ENCODE measurements at regions not wholly inside any gene's neighbourhood (a gene's known extent, or its start where the extent isn't known, plus 50 kb on each side); places are given as distances from the start of the nearest gene placed in this dataset.

DNA sequence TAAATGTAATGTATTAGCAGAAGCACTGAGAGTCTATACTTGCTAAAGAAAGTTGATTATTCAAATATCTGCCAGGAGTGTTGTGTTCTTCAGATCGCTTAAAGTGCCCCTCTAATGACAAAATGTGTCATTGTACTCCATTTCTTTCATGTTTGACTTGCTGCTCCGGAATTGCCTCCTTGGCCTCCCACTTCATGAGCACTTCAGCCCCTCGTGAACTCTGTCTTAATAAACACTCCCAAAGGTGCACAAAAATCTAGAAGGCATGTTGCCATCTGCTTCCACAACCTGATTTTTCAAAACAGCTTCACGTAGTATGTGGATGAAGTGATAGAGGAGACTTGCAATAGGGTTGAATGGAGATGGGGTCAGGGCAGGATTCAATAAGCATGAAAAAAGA lies 396.1 kb downstream of the TDRD15 start:
- TF ChIP-seq, protein P1, sequence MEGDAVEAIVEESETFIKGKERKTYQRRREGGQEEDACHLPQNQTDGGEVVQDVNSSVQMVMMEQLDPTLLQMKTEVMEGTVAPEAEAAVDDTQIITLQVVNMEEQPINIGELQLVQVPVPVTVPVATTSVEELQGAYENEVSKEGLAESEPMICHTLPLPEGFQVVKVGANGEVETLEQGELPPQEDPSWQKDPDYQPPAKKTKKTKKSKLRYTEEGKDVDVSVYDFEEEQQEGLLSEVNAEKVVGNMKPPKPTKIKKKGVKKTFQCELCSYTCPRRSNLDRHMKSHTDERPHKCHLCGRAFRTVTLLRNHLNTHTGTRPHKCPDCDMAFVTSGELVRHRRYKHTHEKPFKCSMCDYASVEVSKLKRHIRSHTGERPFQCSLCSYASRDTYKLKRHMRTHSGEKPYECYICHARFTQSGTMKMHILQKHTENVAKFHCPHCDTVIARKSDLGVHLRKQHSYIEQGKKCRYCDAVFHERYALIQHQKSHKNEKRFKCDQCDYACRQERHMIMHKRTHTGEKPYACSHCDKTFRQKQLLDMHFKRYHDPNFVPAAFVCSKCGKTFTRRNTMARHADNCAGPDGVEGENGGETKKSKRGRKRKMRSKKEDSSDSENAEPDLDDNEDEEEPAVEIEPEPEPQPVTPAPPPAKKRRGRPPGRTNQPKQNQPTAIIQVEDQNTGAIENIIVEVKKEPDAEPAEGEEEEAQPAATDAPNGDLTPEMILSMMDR (IDR thresholded peaks at IDR 0.05): no peak
- TF ChIP-seq, protein P2, sequence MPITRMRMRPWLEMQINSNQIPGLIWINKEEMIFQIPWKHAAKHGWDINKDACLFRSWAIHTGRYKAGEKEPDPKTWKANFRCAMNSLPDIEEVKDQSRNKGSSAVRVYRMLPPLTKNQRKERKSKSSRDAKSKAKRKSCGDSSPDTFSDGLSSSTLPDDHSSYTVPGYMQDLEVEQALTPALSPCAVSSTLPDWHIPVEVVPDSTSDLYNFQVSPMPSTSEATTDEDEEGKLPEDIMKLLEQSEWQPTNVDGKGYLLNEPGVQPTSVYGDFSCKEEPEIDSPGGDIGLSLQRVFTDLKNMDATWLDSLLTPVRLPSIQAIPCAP (CRISPR knock-in tag; IDR thresholded peaks at IDR 0.05): no peak
- TF ChIP-seq, protein P3, sequence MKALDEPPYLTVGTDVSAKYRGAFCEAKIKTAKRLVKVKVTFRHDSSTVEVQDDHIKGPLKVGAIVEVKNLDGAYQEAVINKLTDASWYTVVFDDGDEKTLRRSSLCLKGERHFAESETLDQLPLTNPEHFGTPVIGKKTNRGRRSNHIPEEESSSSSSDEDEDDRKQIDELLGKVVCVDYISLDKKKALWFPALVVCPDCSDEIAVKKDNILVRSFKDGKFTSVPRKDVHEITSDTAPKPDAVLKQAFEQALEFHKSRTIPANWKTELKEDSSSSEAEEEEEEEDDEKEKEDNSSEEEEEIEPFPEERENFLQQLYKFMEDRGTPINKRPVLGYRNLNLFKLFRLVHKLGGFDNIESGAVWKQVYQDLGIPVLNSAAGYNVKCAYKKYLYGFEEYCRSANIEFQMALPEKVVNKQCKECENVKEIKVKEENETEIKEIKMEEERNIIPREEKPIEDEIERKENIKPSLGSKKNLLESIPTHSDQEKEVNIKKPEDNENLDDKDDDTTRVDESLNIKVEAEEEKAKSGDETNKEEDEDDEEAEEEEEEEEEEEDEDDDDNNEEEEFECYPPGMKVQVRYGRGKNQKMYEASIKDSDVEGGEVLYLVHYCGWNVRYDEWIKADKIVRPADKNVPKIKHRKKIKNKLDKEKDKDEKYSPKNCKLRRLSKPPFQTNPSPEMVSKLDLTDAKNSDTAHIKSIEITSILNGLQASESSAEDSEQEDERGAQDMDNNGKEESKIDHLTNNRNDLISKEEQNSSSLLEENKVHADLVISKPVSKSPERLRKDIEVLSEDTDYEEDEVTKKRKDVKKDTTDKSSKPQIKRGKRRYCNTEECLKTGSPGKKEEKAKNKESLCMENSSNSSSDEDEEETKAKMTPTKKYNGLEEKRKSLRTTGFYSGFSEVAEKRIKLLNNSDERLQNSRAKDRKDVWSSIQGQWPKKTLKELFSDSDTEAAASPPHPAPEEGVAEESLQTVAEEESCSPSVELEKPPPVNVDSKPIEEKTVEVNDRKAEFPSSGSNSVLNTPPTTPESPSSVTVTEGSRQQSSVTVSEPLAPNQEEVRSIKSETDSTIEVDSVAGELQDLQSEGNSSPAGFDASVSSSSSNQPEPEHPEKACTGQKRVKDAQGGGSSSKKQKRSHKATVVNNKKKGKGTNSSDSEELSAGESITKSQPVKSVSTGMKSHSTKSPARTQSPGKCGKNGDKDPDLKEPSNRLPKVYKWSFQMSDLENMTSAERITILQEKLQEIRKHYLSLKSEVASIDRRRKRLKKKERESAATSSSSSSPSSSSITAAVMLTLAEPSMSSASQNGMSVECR (CRISPR knock-in tag; IDR thresholded peaks at IDR 0.05; ENCODE audit: borderline replicate concordance): no peak

All from WTC11 (cell line).